ENCODE measurements at regions not wholly inside any gene's neighbourhood (a gene's known extent, or its start where the extent isn't known, plus 50 kb on each side); places are given as distances from the start of the nearest gene placed in this dataset.
"Not testable (repeated sequence)": the region's sequence is repeated elsewhere in the genome, so short reads cannot be mapped to it uniquely, and the experiment has no call there.

DNA sequence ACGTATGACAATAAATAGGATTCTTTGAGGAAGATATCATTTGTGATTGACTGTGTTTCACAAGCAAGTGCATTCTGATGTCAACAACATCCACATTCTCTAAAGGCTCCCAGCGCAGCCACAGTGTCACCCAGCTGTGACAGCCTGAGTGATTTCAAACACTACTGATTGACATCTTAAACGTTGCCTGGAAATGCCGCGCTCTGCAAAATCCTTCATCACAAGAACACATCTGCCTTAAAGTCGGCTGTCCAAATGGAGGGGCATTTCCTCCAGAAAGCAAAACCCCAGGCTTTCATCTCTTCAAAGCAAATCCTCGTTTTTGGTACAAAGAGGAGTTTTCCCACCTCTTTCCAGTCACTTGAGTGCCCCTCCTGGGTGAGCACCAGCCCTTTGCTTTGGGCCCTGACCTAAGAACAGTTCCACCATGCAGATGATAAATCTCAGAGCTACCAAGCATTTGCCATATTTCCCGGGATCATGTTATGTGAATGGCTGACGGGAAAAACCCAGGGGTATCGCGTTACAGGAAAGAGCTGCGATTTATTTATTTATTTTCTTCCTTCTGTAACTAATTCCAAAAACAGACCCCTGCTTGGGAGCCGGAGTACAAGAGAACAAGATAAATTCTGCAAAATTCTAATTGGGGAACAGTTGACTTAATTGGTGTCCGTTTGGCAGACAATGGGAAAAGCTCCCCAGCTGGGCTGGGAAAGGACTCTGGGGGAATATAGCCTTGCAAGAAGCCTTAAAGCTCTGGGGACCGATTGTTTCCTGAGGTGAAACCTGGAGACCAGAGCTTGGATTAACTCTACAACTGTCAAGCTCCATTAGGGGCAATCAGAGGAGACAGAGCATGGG is 703.8 kb upstream of the NR2F2 start:
- TF ChIP-seq, protein P1, sequence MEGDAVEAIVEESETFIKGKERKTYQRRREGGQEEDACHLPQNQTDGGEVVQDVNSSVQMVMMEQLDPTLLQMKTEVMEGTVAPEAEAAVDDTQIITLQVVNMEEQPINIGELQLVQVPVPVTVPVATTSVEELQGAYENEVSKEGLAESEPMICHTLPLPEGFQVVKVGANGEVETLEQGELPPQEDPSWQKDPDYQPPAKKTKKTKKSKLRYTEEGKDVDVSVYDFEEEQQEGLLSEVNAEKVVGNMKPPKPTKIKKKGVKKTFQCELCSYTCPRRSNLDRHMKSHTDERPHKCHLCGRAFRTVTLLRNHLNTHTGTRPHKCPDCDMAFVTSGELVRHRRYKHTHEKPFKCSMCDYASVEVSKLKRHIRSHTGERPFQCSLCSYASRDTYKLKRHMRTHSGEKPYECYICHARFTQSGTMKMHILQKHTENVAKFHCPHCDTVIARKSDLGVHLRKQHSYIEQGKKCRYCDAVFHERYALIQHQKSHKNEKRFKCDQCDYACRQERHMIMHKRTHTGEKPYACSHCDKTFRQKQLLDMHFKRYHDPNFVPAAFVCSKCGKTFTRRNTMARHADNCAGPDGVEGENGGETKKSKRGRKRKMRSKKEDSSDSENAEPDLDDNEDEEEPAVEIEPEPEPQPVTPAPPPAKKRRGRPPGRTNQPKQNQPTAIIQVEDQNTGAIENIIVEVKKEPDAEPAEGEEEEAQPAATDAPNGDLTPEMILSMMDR (IDR thresholded peaks at IDR 0.05): no peak
- TF ChIP-seq POLR2A (IDR thresholded peaks at IDR 0.05): no peak
- intact Hi-C loops (cut with DNase I; ENCODE audit: low total_unique reads): no loop called here
- Histone ChIP-seq H3K4me1 (no peaks in the 10 kb centered on the region), H3K4me3 (no peak overlapping the region), H3K27ac (no peak overlapping the region), H3K36me3 (no peaks in the 10 kb centered on the region), H3K9me3 (no peaks in the 10 kb centered on the region), H3K27me3 (no peaks in the 10 kb centered on the region)
- no peak for DNase-seq

DNA sequence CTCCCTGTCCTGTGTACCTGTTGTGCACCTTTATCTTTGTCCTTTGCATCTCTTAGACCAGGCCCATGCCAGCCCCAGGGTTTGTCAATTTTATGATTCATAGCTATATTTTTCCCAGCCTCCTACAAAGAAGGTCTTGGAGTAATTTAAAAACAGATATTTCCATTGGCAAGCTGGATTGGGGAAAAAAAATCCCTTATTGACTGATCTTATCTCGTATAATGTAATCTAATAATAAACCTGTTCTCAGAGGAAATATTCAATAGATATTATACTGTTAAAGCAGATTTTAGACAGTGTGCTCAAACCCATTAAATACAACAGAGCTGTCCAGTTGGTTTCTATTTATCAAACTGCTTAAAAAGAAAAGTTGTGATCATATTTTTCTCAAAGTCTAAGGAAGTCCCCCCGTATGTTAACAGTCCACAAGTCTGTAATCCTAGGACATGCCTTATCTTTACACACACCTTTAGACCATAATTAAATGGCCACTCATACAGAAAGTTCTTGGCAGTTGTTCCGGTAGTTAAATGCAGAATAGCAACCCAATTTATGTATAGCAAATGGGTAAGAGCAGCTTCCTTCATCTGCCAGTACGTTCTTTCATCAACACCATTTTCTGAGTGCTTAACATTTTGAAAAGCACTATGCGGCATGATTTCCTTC is 700.9 kb upstream of the NR2F2 start:
- Histone ChIP-seq H3K4me3 (no peak overlapping the region), H3K27me3 (no peaks in the 10 kb centered on the region), H3K4me1 (no peaks in the 10 kb centered on the region), H3K27ac (no peak overlapping the region), H3K36me3 (no peaks in the 10 kb centered on the region), H3K9me3 (no peaks in the 10 kb centered on the region)
- no peak for DNase-seq
- intact Hi-C loops (cut with DNase I; ENCODE audit: low total_unique reads): no loop called here
- TF ChIP-seq POLR2A (IDR thresholded peaks at IDR 0.05): no peak
- TF ChIP-seq, protein P1 (IDR thresholded peaks at IDR 0.05): no peak

DNA sequence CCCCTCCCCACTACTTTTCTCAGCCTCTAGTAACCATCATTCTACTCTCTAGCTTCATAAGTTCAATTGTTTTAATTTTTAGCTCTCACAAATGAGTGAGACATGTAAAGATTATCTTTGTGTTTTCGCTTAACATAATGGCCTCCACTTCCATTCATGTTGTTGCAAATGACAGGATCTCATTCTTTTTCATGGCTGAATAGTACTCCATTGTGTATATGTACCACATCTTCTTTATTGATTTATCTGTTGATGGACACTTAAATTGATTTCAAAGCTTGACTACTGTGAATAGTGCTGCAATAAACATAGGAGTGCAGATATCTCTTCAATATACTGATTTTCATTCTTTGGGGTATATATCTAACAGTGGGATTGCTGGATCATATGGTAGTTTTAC is 699.8 kb upstream of the NR2F2 start:
- TF ChIP-seq, protein P1 (IDR thresholded peaks at IDR 0.05): no peak
- TF ChIP-seq POLR2A (IDR thresholded peaks at IDR 0.05): no peak
- Histone ChIP-seq H3K9me3 (no peaks in the 10 kb centered on the region), H3K4me1 (no peaks in the 10 kb centered on the region), H3K36me3 (no peaks in the 10 kb centered on the region), H3K27ac (no peak overlapping the region), H3K27me3 (no peaks in the 10 kb centered on the region), H3K4me3 (no peak overlapping the region)
- intact Hi-C loops (cut with DNase I; ENCODE audit: low total_unique reads): no loop called here
- DNase-seq: no peak

DNA sequence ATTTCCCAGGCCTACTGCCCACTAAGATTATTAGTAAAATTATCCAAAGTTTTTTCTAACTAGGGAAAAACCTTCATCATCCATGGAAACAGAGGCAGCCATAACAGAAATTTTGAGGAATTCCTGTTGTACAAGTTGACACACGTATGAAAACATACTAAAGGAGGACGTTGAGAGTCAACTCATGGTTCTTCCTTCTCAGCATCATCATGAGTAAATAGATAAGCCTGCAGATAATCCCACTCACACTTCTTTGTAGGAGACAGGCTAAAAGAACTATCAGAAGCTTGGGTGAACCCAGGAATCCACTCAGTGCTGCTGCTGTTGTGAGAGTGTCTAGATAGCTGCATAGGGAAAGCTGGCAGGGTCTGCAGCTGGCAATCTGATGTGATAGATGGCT is 694.8 kb upstream of the NR2F2 start:
- Histone ChIP-seq H3K36me3 (no peaks in the 10 kb centered on the region), H3K4me3 (no peak overlapping the region), H3K9me3 (no peaks in the 10 kb centered on the region), H3K27me3 (no peaks in the 10 kb centered on the region), H3K4me1 (no peaks in the 10 kb centered on the region), H3K27ac (no peak overlapping the region)
- TF ChIP-seq POLR2A (IDR thresholded peaks at IDR 0.05): no peak
- TF ChIP-seq, protein P1 (IDR thresholded peaks at IDR 0.05): no peak
- DNase-seq: no peak
- intact Hi-C loops (cut with DNase I; ENCODE audit: low total_unique reads): no loop called here

DNA sequence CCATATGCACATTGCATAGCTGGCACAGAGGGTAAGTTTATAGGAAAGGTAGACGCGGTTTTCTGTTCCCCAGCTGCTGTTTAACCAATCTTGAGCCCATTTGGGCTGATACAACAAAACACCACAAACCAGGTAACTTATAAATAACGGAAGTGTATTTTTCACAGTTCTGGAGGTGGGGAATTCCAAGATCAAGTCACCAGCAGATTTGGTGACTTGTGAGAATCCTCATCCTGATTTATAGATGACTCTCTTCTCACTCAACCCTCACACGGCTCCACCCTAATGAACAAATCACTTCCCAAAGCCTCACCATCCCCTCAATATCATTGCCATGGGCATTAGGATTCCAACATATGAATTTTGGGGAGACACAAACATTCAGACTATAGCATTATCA is 694.4 kb upstream of the NR2F2 start:
- H3K4me3 ChIP-seq: no peak overlapping the region

DNA sequence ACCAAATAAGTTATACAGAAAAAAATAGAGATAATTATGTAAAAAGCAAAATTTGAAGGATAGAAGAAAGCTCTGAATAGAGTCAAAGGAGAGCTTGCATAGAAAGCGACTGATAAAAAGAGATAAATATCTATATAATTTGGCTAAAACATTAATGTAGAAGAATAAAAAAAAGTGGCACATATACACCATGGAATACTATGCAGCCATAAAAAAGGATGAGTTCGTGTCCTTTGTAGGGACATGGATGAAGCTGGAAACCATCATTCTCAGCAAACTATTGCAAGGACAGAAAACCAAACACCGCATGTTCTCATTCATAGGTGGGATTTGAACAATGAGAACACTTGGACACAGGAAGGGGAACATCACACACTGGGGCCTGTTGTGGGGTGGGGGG is 693.3 kb upstream of the NR2F2 start:
- H3K9me3 ChIP-seq; intact Hi-C loops (cut with DNase I; ENCODE audit: low total_unique reads); H3K27ac ChIP-seq; H3K4me1 ChIP-seq; H3K4me3 ChIP-seq; H3K27me3 ChIP-seq; H3K36me3 ChIP-seq; DNase-seq: not testable (repeated sequence)

More for the DNA sequence above, 694.4 kb upstream of the NR2F2 start:
- no peaks in the 10 kb centered on the region for H3K9me3 ChIP-seq
- no peak overlapping the region for H3K27ac ChIP-seq
- no peak for TF ChIP-seq POLR2A (IDR thresholded peaks at IDR 0.05)
- TF ChIP-seq, protein P1 (IDR thresholded peaks at IDR 0.05): no peak
- no peaks in the 10 kb centered on the region for H3K4me1 ChIP-seq
- no peak for DNase-seq
- no peaks in the 10 kb centered on the region for H3K27me3 ChIP-seq
- no peaks in the 10 kb centered on the region for H3K36me3 ChIP-seq
- intact Hi-C loops (cut with DNase I; ENCODE audit: low total_unique reads): no loop called here

All from uterus (tissue), 3 donors.